ENCODE measurements at regions not wholly inside any gene's neighbourhood (a gene's known extent, or its start where the extent isn't known, plus 50 kb on each side); places are given as distances from the start of the nearest gene placed in this dataset.

DNA sequence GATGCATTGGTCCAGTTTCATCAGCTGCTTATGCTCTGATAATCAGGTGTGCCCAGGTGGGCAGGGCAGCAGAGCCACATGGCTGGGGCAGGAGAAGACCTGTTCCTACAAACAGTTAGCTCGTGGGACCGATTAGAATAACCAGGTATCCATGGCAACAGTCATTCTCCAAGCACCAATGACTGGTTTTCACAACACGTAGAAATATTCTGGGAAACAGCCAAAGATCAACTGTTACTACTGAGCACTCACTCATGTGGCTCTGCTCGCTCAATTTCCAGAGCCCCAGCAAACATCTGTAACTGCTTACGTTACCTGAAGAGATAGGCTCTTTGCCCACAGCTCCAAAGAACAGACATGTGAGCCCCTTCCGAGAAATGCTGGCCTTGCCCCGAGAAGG is 302.0 kb downstream of the AGTPBP1 start:
- TF ChIP-seq POLR2A (IDR thresholded peaks at IDR 0.05) (no peak), EP300 (IDR thresholded peaks at IDR 0.05) (no peak)
- TF ChIP-seq, protein P1, sequence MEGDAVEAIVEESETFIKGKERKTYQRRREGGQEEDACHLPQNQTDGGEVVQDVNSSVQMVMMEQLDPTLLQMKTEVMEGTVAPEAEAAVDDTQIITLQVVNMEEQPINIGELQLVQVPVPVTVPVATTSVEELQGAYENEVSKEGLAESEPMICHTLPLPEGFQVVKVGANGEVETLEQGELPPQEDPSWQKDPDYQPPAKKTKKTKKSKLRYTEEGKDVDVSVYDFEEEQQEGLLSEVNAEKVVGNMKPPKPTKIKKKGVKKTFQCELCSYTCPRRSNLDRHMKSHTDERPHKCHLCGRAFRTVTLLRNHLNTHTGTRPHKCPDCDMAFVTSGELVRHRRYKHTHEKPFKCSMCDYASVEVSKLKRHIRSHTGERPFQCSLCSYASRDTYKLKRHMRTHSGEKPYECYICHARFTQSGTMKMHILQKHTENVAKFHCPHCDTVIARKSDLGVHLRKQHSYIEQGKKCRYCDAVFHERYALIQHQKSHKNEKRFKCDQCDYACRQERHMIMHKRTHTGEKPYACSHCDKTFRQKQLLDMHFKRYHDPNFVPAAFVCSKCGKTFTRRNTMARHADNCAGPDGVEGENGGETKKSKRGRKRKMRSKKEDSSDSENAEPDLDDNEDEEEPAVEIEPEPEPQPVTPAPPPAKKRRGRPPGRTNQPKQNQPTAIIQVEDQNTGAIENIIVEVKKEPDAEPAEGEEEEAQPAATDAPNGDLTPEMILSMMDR (IDR thresholded peaks at IDR 0.05), result no peak
